GM18861 (cell line): ENCODE measurements at regions not wholly inside any gene's neighbourhood (a gene's known extent, or its start where the extent isn't known, plus 50 kb on each side); places are given as distances from the start of the nearest gene placed in this dataset.

ENCODE experiments used
- ATAC-seq: cut with Tn5 transposase; IDR thresholded peaks from one replicate; pipeline ENCODE4 v1.9.1; 2021; ENCODE audit not compliant: unreplicated experiment

GRCh38 chr3:106582151-106582550 is 713.3 kb upstream of the CBLB start:
- no peak for ATAC-seq

- no peak for ATAC-seq
These were observed 718.7 kb upstream of the CBLB start for GRCh38 chr3:106587551-106587950.

GRCh38 chr3:106588739-106589138 is 719.9 kb upstream of the CBLB start:
- no peak for ATAC-seq

- ATAC-seq: no peak
These were observed 720.6 kb upstream of the CBLB start for GRCh38 chr3:106589311-106589942.

GRCh38 chr3:106590216-106590615 is 721.4 kb upstream of the CBLB start:
- ATAC-seq: no peak

DNA sequence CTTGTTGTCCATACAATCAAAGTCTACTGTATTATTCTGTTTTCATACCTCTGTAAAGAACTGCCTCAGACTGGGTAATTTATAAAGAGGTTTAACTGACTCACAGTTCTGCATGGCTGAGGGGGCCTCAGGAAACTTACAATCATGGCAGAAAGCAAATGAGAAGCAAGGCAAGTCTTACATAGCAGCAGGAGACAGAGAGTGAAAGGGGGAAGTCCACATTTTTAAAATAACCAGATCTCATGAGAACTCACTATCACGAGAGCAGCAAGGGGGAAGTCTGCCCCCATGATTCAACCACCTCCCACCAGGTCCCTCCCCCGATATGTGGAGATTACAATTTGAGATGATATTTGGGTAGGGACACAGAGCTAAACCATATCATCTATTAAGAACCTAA is 724.6 kb upstream of the CBLB start:
- no peak for ATAC-seq

DNA sequence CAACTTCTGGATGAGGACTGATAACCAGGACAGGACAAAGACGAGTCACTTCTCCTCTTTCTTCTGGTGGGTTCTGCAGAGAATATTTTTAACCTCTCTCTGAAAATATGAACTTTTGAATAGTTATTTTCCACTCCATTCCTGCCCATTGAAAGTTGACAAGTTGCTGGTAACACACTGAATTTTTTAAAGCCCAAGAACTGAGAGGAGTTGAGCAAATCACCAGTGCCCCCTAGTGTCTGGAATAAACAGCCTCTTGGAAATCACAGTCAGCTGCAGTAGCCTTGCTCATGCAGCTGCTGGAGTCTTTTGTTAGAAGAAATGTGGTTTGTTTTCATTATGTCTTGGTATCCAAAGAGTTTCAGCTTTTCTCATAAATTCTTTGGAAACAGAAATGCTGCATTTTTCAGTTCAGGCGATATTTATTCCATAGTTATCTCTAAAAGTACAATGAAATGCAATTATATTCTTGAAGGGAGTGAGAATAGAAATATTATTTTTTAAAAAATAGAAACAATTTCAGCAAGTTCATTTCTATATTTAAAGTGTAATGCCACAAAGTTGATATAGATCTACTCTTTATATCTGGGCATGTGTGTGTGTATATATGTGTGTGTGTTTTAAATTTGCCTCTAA is 741.0 kb upstream of the CBLB start:
- ATAC-seq: peak; percentile 87

- no peak for ATAC-seq
These were observed 741.6 kb upstream of the CBLB start for GRCh38 chr3:106610362-106610959.

GRCh38 chr3:106611116-106611515 is 742.3 kb upstream of the CBLB start:
- no peak for ATAC-seq

DNA sequence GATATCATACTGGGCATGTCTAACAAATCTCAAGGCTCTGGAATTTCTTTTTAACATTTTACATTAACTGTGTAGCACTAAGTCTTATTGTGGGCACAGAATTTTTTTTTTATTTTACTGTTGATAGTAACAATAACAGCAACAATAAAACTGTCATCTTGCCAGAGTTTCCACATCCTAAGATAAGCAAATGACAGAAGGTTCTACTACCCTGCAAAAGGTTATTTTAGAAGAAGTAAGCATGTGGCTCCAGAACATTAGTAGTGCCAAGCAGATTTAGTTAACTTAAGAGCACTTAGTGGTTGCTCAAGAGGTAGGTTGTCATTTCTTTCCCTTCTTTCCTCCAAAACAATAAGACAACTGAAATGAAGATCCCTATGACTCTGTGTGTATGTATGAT is 743.0 kb upstream of the CBLB start:
- no peak for ATAC-seq

- ATAC-seq: no peak
These were observed 747.7 kb upstream of the CBLB start for GRCh38 chr3:106616556-106616955.

DNA sequence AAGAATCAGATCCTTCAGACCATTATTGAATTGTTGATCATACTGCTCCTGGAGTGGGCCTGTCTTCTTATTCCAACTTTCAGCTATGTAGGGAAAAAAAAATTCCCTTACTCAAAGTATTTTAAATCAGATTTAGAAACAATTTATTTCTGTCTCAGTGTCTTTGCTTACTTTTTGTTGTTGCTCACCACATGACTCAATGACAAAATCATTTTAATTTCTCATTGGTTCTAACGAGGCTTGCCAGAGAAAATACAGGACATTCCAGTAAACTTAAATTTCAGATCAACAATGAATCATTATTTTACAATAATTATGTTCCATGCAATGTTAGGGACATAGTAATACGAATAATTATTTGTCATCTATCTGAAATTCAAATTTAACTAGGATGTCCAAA is 748.5 kb upstream of the CBLB start:
- no peak for ATAC-seq

DNA sequence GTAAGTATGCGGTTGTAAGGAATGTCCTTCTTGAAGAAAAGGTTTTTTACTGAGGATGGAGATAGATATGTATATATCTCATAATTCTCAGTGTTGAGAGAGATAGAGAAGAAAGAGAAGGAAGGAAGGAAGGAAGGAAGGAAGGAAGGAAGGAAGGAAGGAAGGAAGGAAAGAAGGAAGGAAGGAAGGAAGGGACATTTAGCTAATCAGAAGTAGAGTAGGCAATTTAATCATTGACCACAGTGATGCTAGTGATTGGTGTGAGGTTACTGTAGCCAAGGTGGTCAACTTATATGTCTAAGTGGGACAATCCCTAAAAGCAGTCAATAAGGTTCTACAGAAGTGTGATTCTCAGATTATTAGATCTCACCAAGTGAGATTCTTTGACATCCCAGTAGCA is 751.8 kb upstream of the CBLB start:
- no peak for ATAC-seq

DNA sequence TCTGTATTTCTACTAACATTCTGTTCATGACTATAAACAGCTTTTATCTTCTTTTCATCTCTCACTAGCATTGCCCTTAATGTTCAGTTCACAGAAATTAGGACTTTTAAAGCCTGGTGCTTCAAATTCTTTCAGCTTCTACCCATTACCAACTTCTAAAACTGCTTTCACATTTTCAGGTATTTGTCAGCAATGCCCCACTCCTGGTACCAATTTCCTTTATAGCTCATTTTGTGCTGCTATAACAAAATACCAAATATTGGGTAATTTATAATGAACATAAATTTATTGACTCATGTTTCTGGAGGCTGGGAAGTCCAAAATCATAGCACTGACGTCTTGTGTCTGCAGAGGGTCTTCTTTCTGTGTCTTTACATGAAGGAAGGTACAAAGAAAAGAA is 753.1 kb upstream of the CCDC54 start:
- ATAC-seq: no peak

DNA sequence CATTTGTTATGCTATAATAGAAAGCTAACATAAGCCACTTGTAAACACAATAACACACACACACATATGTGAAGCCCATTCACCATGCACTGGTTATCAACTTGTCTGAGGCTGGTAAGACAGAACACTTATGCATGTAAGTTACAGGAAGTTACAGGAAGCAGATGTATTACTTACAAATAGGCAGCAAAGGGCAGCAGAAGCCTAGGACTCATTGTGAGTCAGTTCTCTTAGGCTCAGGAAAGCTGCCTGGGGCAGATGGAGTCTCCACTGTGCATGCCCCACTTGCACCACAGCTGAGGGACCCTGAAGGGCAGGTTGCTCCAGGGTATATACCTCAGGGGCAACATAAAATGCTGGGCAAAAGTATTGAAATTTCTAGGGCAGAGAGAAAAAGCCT is 748.8 kb upstream of the CCDC54 start:
- ATAC-seq: no peak

DNA sequence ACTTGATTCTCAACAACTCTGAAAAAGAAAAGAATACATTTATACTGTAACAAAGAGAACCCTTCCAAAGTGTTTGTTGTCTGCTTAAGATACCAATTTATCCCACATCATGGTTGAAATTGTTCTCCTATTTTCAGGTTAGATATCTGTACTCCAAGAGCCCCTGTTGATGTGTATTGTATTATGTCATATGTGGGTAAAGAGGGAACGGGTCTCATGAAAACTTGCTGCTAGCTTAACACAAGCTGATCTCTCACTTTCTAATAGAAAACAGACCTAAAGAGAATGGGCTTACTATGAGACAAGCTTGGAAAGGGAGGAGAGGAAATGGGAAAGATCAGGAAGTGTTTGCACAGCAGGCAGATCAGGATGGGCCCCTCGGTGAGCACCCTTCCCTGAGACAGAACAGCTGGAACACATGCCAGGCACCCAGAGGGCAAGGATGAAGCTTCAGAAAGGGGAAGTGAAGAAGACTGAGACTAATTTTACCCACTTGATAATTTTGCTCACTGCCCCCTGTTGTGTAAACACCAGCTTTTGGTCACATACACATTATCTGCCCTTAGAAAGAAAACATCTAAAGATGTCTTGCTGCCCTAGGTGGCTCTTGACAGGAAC is 747.9 kb upstream of the CCDC54 start:
- peak; percentile 66 for ATAC-seq

GRCh38 chr3:106631373-106632108 is 745.7 kb upstream of the CCDC54 start:
- ATAC-seq: no peak

DNA sequence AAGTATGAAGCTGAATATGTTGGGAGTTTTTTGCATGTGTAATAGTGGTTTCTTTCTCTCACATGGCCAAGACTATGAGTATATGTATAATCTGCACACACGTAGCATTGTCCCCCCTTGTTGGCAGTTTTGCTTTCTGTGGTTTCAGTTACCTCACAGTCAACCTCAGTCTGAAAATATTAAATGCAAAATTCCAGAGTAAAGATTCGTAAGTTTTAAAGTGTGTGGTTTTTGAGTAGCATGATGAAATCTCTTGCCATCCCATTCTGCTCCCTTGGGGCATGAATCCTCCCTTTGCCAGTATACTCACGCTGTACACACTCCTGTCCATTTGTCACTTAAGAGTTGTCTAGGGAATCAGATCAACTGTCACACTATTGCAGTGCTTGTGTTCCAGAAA is 742.0 kb upstream of the CCDC54 start:
- ATAC-seq: peak; percentile 62

- no peak for ATAC-seq
These were observed 741.4 kb upstream of the CCDC54 start for GRCh38 chr3:106635826-106636225.

DNA sequence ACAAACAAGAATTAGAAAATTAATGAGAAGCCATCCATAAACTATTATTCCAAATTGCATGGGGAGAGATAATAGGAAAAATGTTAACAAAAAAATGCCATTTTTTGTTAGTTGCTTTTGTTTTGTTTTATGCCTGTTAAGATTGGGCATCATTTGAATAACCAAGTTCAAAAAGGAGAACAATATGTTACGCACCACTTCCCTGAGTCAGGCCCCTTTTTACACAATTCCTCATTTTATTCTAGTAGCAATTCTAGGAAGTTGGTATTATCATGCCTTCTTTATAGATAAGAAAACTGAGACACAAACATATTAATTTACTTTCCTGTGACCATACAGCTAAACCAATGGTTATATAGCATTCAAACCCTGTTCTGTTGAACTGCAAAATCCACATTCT is 736.9 kb upstream of the CCDC54 start:
- ATAC-seq: no peak

GRCh38 chr3:106642161-106642560 is 735.1 kb upstream of the CCDC54 start:
- ATAC-seq: no peak
